Loucy (cell line): ENCODE measurements at regions not wholly inside any gene's neighbourhood (a gene's known extent, or its start where the extent isn't known, plus 50 kb on each side); places are given as distances from the start of the nearest gene placed in this dataset.

Experiments used
- EZH2phosphoT487 ChIP-seq: fragments of 200-600 bp; IDR thresholded peaks from 2 replicates; pipeline ENCODE4 v1.6.1; 2018; ENCODE audit warnings: antibody characterized with exemption, mild to moderate bottlenecking, moderate library complexity, borderline replicate concordance
- TF ChIP-seq, protein P1 (sequence below): fragments of 200-600 bp; sonication (generic); conservative IDR thresholded peaks from 2 replicates; pipeline ENCODE4 v1.5.1; 2014; ENCODE audit warnings: mild to moderate bottlenecking, antibody characterized with exemption, low read length

GRCh38 chr5:159814222-159814621 is 102.1 kb upstream of the ADRA1B start:
- TF ChIP-seq, protein P1, sequence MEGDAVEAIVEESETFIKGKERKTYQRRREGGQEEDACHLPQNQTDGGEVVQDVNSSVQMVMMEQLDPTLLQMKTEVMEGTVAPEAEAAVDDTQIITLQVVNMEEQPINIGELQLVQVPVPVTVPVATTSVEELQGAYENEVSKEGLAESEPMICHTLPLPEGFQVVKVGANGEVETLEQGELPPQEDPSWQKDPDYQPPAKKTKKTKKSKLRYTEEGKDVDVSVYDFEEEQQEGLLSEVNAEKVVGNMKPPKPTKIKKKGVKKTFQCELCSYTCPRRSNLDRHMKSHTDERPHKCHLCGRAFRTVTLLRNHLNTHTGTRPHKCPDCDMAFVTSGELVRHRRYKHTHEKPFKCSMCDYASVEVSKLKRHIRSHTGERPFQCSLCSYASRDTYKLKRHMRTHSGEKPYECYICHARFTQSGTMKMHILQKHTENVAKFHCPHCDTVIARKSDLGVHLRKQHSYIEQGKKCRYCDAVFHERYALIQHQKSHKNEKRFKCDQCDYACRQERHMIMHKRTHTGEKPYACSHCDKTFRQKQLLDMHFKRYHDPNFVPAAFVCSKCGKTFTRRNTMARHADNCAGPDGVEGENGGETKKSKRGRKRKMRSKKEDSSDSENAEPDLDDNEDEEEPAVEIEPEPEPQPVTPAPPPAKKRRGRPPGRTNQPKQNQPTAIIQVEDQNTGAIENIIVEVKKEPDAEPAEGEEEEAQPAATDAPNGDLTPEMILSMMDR = no peak
- no peak for TF ChIP-seq EZH2phosphoT487
